Left lung (tissue), 4 donors: ENCODE measurements at regions not wholly inside any gene's neighbourhood (a gene's known extent, or its start where the extent isn't known, plus 50 kb on each side); places are given as distances from the start of the nearest gene placed in this dataset.

Experiments
- ATAC-seq: fragments of 200-7000 bp; cut with Tn5 transposase; one replicate; pipeline ENCODE4 v1.9.1; 2020; ENCODE audit warnings: moderate library complexity
- DNase-seq, 4 donors: peaks; one replicate each; pipeline ENCODE4 v3.0.0-alpha.2; 2013 to 2020
- H3K27ac ChIP-seq, 2 donors: fragments of 200-600 bp; sonication (generic) in 1 of 2; one replicate each; pipeline versions ENCODE4 v1.5.0 to v1.8.0; 2020 to 2021
- H3K27me3 ChIP-seq, 2 donors: fragments of 200-600 bp; sonication (generic) in 1 of 2; one replicate each; pipeline versions ENCODE4 v1.5.0 to v1.8.0; 2020 to 2021
- H3K36me3 ChIP-seq, 2 donors: fragments of 200-600 bp; sonication (generic) in 1 of 2; one replicate each; pipeline versions ENCODE4 v1.5.0 to v1.8.0; 2020 to 2021
- H3K4me1 ChIP-seq, 2 donors: fragments of 200-600 bp; one replicate each; pipeline ENCODE4 v1.8.0; 2021
- H3K4me3 ChIP-seq, 2 donors: fragments of 200-600 bp; sonication (generic) in 1 of 2; one replicate each; pipeline versions ENCODE4 v1.5.0 to v1.8.0; 2020 to 2021; ENCODE audit warnings: mild to moderate bottlenecking in 1 of 2
- H3K9me3 ChIP-seq, 2 donors: fragments of 200-600 bp; sonication (generic) in 1 of 2; one replicate each; pipeline versions ENCODE4 v1.5.0 to v1.8.0; 2020 to 2021
- intact Hi-C, 2 donors: fragments of 100-400 bp; cut with DNase I; formaldehyde crosslinking; loops; one replicate each; pipeline versions ENCODE4 v1.11.2 to v1.14.2; 2022
- TF ChIP-seq, protein P1 (sequence below), 2 donors: fragments of 200-600 bp; sonication (generic) in 1 of 2; IDR thresholded peaks; one replicate each; pipeline versions ENCODE4 v1.5.0 to v1.8.0; 2021; ENCODE audit warnings: antibody characterized with exemption in 2 of 2
- donor health status: DM: no; HTN: yes; CAD: no.
- donor health status: DM: no; HTN: no; CAD: no.

DNA sequence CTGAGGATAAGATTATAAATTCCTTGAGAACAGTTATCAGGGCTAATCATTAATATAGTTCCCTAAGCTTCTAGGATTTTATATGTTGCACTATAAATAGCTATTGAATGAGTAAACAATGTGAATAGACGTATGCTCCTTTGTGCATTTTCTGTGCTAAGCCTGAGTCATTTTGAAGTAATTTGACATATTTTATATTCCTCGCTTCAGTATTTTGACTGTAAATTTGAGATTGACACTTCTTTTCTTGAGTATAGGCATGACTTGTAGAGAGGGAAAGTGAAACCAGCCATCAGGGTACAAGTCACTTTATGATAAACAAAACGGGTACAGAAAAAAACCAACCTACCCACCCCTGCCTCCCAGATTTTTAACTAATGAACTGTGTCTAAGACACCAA, 367.7 kb upstream of the PRR16 start:
- peak overlapping the region in 1 of 2 donors; percentile 3 for H3K4me3 ChIP-seq
- ATAC-seq: no peak
- intact Hi-C loops: no loop called here

DNA sequence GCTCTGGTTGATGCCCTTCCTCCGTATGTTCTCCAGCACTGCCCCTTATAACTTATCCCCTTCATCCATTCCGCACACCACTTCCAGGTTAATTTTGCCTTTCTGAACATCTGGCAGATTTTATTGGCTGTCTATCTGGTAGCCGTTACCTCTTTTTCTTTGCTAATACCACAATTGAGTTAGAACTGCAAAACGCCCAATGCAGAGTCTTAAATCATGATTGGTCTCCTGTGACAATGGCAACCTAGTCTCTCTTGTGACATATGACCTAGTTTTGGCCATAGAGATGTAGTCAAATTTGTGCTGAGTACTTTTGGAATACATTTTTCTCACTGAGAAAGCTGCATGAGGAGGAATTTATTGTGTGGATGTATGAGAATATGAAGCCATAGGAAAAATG, 365.7 kb upstream of the PRR16 start:
- intact Hi-C loops: no loop called here
- TF ChIP-seq, protein P1, sequence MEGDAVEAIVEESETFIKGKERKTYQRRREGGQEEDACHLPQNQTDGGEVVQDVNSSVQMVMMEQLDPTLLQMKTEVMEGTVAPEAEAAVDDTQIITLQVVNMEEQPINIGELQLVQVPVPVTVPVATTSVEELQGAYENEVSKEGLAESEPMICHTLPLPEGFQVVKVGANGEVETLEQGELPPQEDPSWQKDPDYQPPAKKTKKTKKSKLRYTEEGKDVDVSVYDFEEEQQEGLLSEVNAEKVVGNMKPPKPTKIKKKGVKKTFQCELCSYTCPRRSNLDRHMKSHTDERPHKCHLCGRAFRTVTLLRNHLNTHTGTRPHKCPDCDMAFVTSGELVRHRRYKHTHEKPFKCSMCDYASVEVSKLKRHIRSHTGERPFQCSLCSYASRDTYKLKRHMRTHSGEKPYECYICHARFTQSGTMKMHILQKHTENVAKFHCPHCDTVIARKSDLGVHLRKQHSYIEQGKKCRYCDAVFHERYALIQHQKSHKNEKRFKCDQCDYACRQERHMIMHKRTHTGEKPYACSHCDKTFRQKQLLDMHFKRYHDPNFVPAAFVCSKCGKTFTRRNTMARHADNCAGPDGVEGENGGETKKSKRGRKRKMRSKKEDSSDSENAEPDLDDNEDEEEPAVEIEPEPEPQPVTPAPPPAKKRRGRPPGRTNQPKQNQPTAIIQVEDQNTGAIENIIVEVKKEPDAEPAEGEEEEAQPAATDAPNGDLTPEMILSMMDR (IDR thresholded peaks at IDR 0.05): no peak

More for the DNA sequence above, 367.7 kb upstream of the PRR16 start:
- H3K36me3 ChIP-seq: no peaks in the 10 kb centered on the region
- TF ChIP-seq, protein P1 (IDR thresholded peaks at IDR 0.05): no peak
- DNase-seq: no peak
- no peaks in the 10 kb centered on the region for H3K27me3 ChIP-seq
- H3K9me3 ChIP-seq: no peaks in the 10 kb centered on the region
- H3K4me1 ChIP-seq: peaks cover 0 to 7% of the 10 kb centered on the region in 2 donors
- no peak overlapping the region for H3K27ac ChIP-seq

DNA sequence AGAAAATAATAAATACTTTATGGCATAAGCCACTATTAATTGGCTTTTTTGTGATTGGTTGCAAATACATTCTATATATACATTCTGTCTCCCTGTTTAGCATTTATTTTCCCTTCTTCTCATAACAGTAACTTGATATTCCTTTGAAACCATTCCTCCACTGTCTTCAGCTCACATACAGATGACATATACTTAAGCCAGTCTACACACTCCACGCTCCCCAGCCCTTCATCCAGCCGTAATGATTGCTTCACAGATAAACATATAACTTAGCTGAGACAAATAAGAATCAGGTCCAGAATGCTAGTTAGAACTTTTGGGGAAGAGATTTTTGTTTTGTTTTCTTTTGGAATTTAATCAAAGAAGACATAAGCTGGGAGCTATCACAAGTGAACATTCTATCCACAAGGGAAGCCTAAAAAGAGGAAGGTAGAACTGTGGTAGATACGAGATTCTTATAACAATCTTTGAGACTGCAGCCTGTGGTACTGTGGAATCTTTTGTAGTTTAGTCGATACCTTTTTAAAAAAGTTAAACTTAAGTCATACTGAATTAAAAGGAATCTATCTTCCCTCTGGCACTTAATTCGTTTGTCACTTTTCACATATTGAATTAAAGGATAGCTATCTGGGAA, 365.1 kb upstream of the PRR16 start:
- no peak overlapping the region for H3K4me3 ChIP-seq
- ATAC-seq (no peak), DNase-seq (no peak)
- intact Hi-C loops: no loop called here
- TF ChIP-seq, protein P1 (IDR thresholded peaks at IDR 0.05): no peak
- H3K9me3 ChIP-seq: no peaks in the 10 kb centered on the region
- H3K27ac ChIP-seq: no peak overlapping the region
- H3K36me3 ChIP-seq: no peaks in the 10 kb centered on the region
- H3K27me3 ChIP-seq: no peaks in the 10 kb centered on the region
- peaks cover 0 to 7% of the 10 kb centered on the region in 2 donors for H3K4me1 ChIP-seq

More for the DNA sequence above, 365.7 kb upstream of the PRR16 start:
- H3K4me3 ChIP-seq: no peak overlapping the region
- no peak for DNase-seq
- H3K27ac ChIP-seq: no peak overlapping the region
- H3K36me3 ChIP-seq: no peaks in the 10 kb centered on the region
- H3K4me1 ChIP-seq: peaks cover 0 to 7% of the 10 kb centered on the region in 2 donors
- H3K27me3 ChIP-seq: no peaks in the 10 kb centered on the region
- no peak for ATAC-seq
- no peaks in the 10 kb centered on the region for H3K9me3 ChIP-seq

DNA sequence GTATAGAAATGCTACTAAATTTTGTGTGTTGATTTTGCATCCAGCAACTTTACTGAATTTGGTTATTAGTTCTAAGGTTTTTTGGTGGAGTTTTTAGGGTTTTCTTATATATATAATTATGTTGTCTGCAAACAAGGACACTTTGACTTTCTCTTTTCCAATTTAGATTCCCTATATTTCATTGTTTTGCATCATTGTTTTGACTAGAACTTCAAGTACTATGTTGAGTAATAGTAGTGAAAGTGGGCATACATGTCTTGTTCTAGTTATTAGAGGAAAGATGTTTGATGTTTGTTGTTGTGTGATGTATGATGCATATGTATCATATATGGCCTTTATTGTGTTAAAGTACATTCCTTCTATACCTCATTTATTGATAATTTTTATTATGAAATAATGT, 362.3 kb upstream of the PRR16 start:
- TF ChIP-seq, protein P1 (IDR thresholded peaks at IDR 0.05): no peak
- intact Hi-C loops: no loop called here
- Histone ChIP-seq H3K4me3 (no peak overlapping the region), H3K9me3 (no peaks in the 10 kb centered on the region), H3K36me3 (no peaks in the 10 kb centered on the region), H3K4me1 (no peaks in the 10 kb centered on the region), H3K27ac (no peak overlapping the region), H3K27me3 (no peaks in the 10 kb centered on the region)
- ATAC-seq (no peak), DNase-seq (no peak)

DNA sequence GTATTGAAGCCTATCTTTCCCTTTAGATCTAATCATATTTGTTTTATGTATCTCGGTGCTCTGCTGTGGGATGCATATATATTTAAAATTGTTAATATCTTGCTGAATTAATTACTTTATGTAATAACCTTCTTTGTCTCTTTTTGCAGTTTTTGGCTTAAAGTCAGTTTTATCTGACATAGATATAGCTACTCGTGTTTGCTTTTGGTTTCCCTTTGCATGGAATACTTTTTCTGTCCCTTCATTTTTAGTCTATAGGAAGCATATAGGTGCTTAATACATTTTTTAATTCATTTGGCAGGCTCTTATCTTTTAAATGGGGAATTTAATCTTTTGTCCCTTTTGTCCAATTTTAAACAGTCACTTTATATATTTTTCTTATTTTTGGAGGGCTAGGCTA, 360.6 kb upstream of the PRR16 start:
- no peaks in the 10 kb centered on the region for H3K27me3 ChIP-seq
- no peak for DNase-seq
- H3K36me3 ChIP-seq: no peaks in the 10 kb centered on the region
- intact Hi-C loops: no loop called here
- no peaks in the 10 kb centered on the region for H3K9me3 ChIP-seq
- H3K27ac ChIP-seq: no peak overlapping the region
- TF ChIP-seq, protein P1 (IDR thresholded peaks at IDR 0.05): no peak
- no peak overlapping the region for H3K4me3 ChIP-seq
- no peaks in the 10 kb centered on the region for H3K4me1 ChIP-seq
- no peak for ATAC-seq
